ENCODE measurements at regions not wholly inside any gene's neighbourhood (a gene's known extent, or its start where the extent isn't known, plus 50 kb on each side); places are given as distances from the start of the nearest gene placed in this dataset.

GRCh38 chr12:30501718-30502117 lies 194.0 kb downstream of the IPO8 start:
- Histone ChIP-seq H3K4me2 (ENCODE audit: control insufficient read depth, extremely low read depth, insufficient read depth, low read depth, low read length) (no peak overlapping the region), H3K9ac (ENCODE audit: control insufficient read depth, extremely low read depth, insufficient read depth, low read length) (no peak overlapping the region), H2AFZ (ENCODE audit: control insufficient read depth, low read length) (no peak overlapping the region), H3K4me1 (ENCODE audit: control insufficient read depth, extremely low read depth, insufficient read depth, low read length) (no peaks in the 10 kb centered on the region), H3K27ac (ENCODE audit: control insufficient read depth, insufficient read depth, low read length) (no peak overlapping the region), H3K4me3 (ENCODE audit: control insufficient read depth in 2 of 3, extremely low read depth in 1 of 3, insufficient read depth in 2 of 3, low read depth in 1 of 3, low read length in 3 of 3) (no peak overlapping the region), H3K79me2 (ENCODE audit: control insufficient read depth, insufficient read depth, low read length) (no peaks in the 10 kb centered on the region), H3K9me1 (ENCODE audit: control insufficient read depth, extremely low read depth, insufficient read depth, low read length) (no peaks in the 10 kb centered on the region), H3K9me3 (ENCODE audit: control insufficient read depth, low read depth, low read length) (no peaks in the 10 kb centered on the region), H4K20me1 (ENCODE audit: control insufficient read depth, extremely low read depth, insufficient read depth, low read length) (no peaks in the 10 kb centered on the region), H3K27me3 (ENCODE audit: control insufficient read depth, extremely low read depth, insufficient read depth, low read length) (no peaks in the 10 kb centered on the region), H3K36me3 (ENCODE audit: control insufficient read depth in 2 of 2, extremely low read depth in 1 of 2, insufficient read depth in 2 of 2, low read length in 2 of 2) (no peaks in the 10 kb centered on the region)
- DNase-seq (ENCODE audit: low read depth, low spot score) (no peak), FAIRE-seq (no peak)
- dilution Hi-C loops (cut with MboI; ENCODE audit: extremely low pct_ligation_motif_present, low sequenced_read_pairs) = no loop called here
- TF ChIP-seq EZH2 (IDR thresholded peaks at IDR 0.05; ENCODE audit: low read length) (no peak), CTCF (optimal IDR thresholded peaks at IDR 0.05 in 1 of 3, IDR thresholded peaks at IDR 0.05 in 1 of 3, conservative IDR thresholded peaks at IDR 0.05 in 1 of 3; ENCODE audit: extremely low read depth in 1 of 3, insufficient read depth in 2 of 3, low read length in 3 of 3) (no peak)

- no peaks in the 10 kb centered on the region for H3K79me2 ChIP-seq (ENCODE audit: control insufficient read depth, insufficient read depth, low read length)
- no peak overlapping the region for H3K4me2 ChIP-seq (ENCODE audit: control insufficient read depth, extremely low read depth, insufficient read depth, low read depth, low read length)
- H2AFZ ChIP-seq (ENCODE audit: control insufficient read depth, low read length) = no peak overlapping the region
- no peak for FAIRE-seq
- H4K20me1 ChIP-seq (ENCODE audit: control insufficient read depth, extremely low read depth, insufficient read depth, low read length) = no peaks in the 10 kb centered on the region
- TF ChIP-seq CTCF (optimal IDR thresholded peaks at IDR 0.05 in 1 of 3, IDR thresholded peaks at IDR 0.05 in 1 of 3, conservative IDR thresholded peaks at IDR 0.05 in 1 of 3; ENCODE audit: extremely low read depth in 1 of 3, insufficient read depth in 2 of 3, low read length in 3 of 3) (no peak), EZH2 (IDR thresholded peaks at IDR 0.05; ENCODE audit: low read length) (no peak)
- no peak overlapping the region for H3K9ac ChIP-seq (ENCODE audit: control insufficient read depth, extremely low read depth, insufficient read depth, low read length)
- no peak for DNase-seq (ENCODE audit: low read depth, low spot score)
- H3K4me1 ChIP-seq (ENCODE audit: control insufficient read depth, extremely low read depth, insufficient read depth, low read length) = no peaks in the 10 kb centered on the region
- H3K27ac ChIP-seq (ENCODE audit: control insufficient read depth, insufficient read depth, low read length) = no peak overlapping the region
- H3K27me3 ChIP-seq (ENCODE audit: control insufficient read depth, extremely low read depth, insufficient read depth, low read length) = no peaks in the 10 kb centered on the region
- H3K9me1 ChIP-seq (ENCODE audit: control insufficient read depth, extremely low read depth, insufficient read depth, low read length) = no peaks in the 10 kb centered on the region
- H3K9me3 ChIP-seq (ENCODE audit: control insufficient read depth, low read depth, low read length) = no peaks in the 10 kb centered on the region
- dilution Hi-C loops (cut with MboI; ENCODE audit: extremely low pct_ligation_motif_present, low sequenced_read_pairs) = no loop called here
- H3K4me3 ChIP-seq (ENCODE audit: control insufficient read depth in 2 of 3, extremely low read depth in 1 of 3, insufficient read depth in 2 of 3, low read depth in 1 of 3, low read length in 3 of 3) = no peak overlapping the region
- H3K36me3 ChIP-seq (ENCODE audit: control insufficient read depth in 2 of 2, extremely low read depth in 1 of 2, insufficient read depth in 2 of 2, low read length in 2 of 2) = no peaks in the 10 kb centered on the region
Observed at GRCh38 chr12:30500532-30500931, 195.1 kb downstream of the IPO8 start.

All from keratinocyte (primary cell).